Activated T-helper 1 cell treated with anti-CD3 and anti-CD28 coated beads, Interleukin-12 subunit alpha, Interleukin-12 subunit beta, Interleukin-2, Interleukin-4 antibody, amounts not matched to agents 30 ng/mL and 10 ng/mL and 1 ng/mL, durations not matched to agents 14 hours and 24 hours and 36 hours (primary cell): ENCODE measurements at regions not wholly inside any gene's neighbourhood (a gene's known extent, or its start where the extent isn't known, plus 50 kb on each side); places are given as distances from the start of the nearest gene placed in this dataset.
"Not testable (repeated sequence)": the region's sequence is repeated elsewhere in the genome, so short reads cannot be mapped to it uniquely, and the experiment has no call there.

ENCODE experiments used
- DNase-seq: peaks from one replicate; pipeline ENCODE4 v3.0.0; 2021; ENCODE audit warnings: low spot score
- H3K27ac Mint-ChIP-seq: one replicate; pipeline ENCODE4 v1.8.0; 2021; ENCODE audit warnings: mild to moderate bottlenecking, mixed read lengths
- H3K27me3 Mint-ChIP-seq: one replicate; pipeline ENCODE4 v1.8.0; 2022; ENCODE audit warnings: mild to moderate bottlenecking, moderate library complexity, mixed read lengths; ENCODE audit not compliant: insufficient read depth
- H3K36me3 Mint-ChIP-seq: one replicate; pipeline ENCODE4 v1.8.0; 2021; ENCODE audit warnings: low read depth, mixed read lengths
- H3K4me1 Mint-ChIP-seq: one replicate; pipeline ENCODE4 v1.8.0; 2021; ENCODE audit warnings: low read depth, mixed read lengths
- H3K4me3 Mint-ChIP-seq: one replicate; pipeline ENCODE4 v1.8.0; 2021; ENCODE audit warnings: mild to moderate bottlenecking, moderate library complexity, mixed read lengths
- H3K9me3 Mint-ChIP-seq: one replicate; pipeline ENCODE4 v1.8.0; 2021; ENCODE audit warnings: mixed read lengths
- intact Hi-C: fragments of 100-400 bp; cut with micrococcal nuclease; formaldehyde crosslinking; loops from one replicate; pipeline ENCODE4 v1.15.1; 2024

- peaks cover 28% of the 10 kb centered on the region for H3K27me3 Mint-ChIP-seq
- intact Hi-C loops = no loop called here
- H3K4me3 Mint-ChIP-seq = no peak overlapping the region
- peaks cover 9% of the 10 kb centered on the region for H3K4me1 Mint-ChIP-seq
- DNase-seq = no peak
- H3K27ac Mint-ChIP-seq = no peak overlapping the region
- H3K9me3 Mint-ChIP-seq = no peaks in the 10 kb centered on the region
- H3K36me3 Mint-ChIP-seq = no peaks in the 10 kb centered on the region
Measured at GRCh38 chr9:124149992-124150391, 107.8 kb upstream of the NEK6 start.

DNA sequence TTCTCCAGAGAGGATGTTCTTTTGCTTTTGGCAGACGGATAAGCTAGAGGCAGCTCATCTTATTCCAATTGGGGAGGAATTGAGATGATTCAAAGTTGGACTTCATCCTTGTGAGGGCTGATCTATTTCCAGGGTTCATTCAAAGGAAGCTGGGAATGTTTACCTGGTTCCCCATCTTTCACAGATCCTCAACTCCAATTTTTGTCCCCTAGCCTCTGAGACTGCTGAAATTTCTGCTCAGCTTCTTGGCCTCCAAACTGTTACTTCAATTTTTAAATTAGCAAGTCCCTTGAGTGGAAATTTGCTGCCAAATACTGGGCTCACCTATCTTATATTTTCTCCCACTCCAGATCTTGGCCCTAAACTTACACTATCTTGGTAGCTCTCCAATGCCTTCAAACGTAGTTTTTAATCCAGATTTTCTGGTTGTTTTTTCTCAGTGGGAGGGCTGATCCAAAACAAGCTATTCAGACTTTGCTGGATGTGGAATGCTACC, 93.9 kb upstream of the NEK6 start:
- Mint-ChIP-seq H3K9me3 (no peaks in the 10 kb centered on the region), H3K27me3 (peaks cover 33% of the 10 kb centered on the region), H3K4me1 (no peaks in the 10 kb centered on the region), H3K36me3 (no peaks in the 10 kb centered on the region), H3K27ac (no peak overlapping the region), H3K4me3 (no peak overlapping the region)
- no peak for DNase-seq
- intact Hi-C loops = no loop called here

- intact Hi-C loops = no loop called here
- no peak overlapping the region for H3K4me3 Mint-ChIP-seq
- H3K27me3 Mint-ChIP-seq = peaks cover 35% of the 10 kb centered on the region
- no peaks in the 10 kb centered on the region for H3K4me1 Mint-ChIP-seq
- no peaks in the 10 kb centered on the region for H3K9me3 Mint-ChIP-seq
- no peaks in the 10 kb centered on the region for H3K36me3 Mint-ChIP-seq
- DNase-seq = no peak
- H3K27ac Mint-ChIP-seq = no peak overlapping the region
Measured at GRCh38 chr9:124164811-124165210, 92.9 kb upstream of the NEK6 start.

DNA sequence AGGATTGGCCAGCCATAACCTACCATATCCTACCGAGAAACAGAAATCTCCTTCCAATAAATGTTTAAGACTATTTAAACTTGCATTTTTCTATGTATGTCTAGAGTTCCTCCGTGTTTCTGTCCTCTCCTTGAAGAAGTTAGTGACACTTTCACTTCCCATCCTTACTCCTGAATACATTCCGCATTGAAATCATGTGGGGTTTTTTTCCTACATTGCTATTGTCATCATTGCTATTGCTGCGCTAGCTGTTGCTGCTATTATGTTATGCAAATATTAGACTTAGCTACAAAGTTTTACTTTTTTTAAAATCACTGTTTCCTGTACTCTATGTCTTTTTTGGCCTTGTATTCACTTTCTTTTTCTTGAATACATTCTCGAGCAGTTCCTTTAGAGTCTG, 83.3 kb upstream of the NEK6 start:
- H3K27me3 Mint-ChIP-seq = peaks cover 17% of the 10 kb centered on the region
- H3K4me1 Mint-ChIP-seq = peaks cover 26% of the 10 kb centered on the region
- no peaks in the 10 kb centered on the region for H3K36me3 Mint-ChIP-seq
- no peak overlapping the region for H3K4me3 Mint-ChIP-seq
- no peak for DNase-seq
- H3K9me3 Mint-ChIP-seq = peaks cover 6% of the 10 kb centered on the region
- intact Hi-C loops = no loop called here
- H3K27ac Mint-ChIP-seq = no peak overlapping the region

DNA sequence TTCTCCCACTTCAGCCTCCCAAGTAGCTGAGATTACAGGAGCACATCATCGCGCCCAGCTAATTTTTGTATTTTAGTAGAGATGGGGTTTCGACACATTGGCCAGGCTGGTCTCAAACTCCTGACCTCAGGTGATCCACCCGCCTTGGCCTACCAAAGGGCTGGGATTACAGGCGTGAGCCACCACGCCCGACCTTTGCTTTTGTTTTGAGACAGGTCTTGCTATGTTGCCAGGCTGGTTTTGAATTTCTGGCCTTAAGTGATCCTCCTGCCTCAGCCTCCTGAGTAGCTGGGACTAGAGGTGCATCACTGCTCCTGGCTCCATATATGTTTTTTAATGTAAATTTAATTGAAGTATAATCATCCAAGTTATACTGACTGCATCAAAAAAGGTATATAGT, 80.2 kb upstream of the NEK6 start:
- intact Hi-C loops, H3K36me3 Mint-ChIP-seq, H3K27ac Mint-ChIP-seq, H3K9me3 Mint-ChIP-seq, H3K4me3 Mint-ChIP-seq, DNase-seq: not testable (repeated sequence)
- peaks cover 11% of the 10 kb centered on the region for H3K4me1 Mint-ChIP-seq
- H3K27me3 Mint-ChIP-seq = peaks cover 14% of the 10 kb centered on the region

- DNase-seq = no peak
- Mint-ChIP-seq H3K4me3 (no peak overlapping the region), H3K36me3 (no peaks in the 10 kb centered on the region), H3K27ac (no peak overlapping the region), H3K4me1 (peaks cover 2% of the 10 kb centered on the region), H3K9me3 (no peaks in the 10 kb centered on the region), H3K27me3 (peaks cover 18% of the 10 kb centered on the region)
- intact Hi-C loops = no loop called here
Measured at GRCh38 chr9:124179196-124180071, 78.3 kb upstream of the NEK6 start.

DNA sequence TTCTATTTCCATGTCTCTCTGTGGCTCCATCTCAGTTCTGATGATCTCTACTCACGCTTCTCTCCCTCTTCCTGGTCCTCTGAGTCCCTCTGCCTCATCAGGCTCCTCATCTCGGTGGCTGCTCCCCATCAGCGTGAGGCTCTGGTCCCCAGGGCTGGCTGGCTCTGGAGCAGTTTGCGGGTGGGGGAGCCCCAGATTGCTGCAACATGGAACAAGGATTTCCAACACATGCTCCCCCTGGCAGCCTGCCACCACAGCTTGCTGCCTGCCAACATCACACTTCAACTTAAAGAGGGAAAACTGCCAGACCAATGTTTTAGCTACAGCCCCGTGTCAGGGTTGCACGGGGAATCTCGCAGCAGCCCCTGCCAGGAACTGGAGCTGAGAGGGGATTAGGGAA, 77.2 kb upstream of the NEK6 start:
- intact Hi-C loops = no loop called here
- H3K9me3 Mint-ChIP-seq = no peaks in the 10 kb centered on the region
- no peaks in the 10 kb centered on the region for H3K36me3 Mint-ChIP-seq
- H3K4me3 Mint-ChIP-seq = no peak overlapping the region
- no peak for DNase-seq
- no peak overlapping the region for H3K27ac Mint-ChIP-seq
- no peaks in the 10 kb centered on the region for H3K4me1 Mint-ChIP-seq
- H3K27me3 Mint-ChIP-seq = peaks cover 23% of the 10 kb centered on the region

- DNase-seq = no peak
- intact Hi-C loops = no loop called here
- no peak overlapping the region for H3K4me3 Mint-ChIP-seq
- no peaks in the 10 kb centered on the region for H3K4me1 Mint-ChIP-seq
- H3K27me3 Mint-ChIP-seq = peaks cover 28% of the 10 kb centered on the region
- H3K27ac Mint-ChIP-seq = no peak overlapping the region
- no peaks in the 10 kb centered on the region for H3K36me3 Mint-ChIP-seq
- no peaks in the 10 kb centered on the region for H3K9me3 Mint-ChIP-seq
Measured at GRCh38 chr9:124182741-124183140, 75.0 kb upstream of the NEK6 start.

- H3K27ac Mint-ChIP-seq = no peak overlapping the region
Measured at GRCh38 chr9:124183772-124184171, 74.0 kb upstream of the NEK6 start.

DNA sequence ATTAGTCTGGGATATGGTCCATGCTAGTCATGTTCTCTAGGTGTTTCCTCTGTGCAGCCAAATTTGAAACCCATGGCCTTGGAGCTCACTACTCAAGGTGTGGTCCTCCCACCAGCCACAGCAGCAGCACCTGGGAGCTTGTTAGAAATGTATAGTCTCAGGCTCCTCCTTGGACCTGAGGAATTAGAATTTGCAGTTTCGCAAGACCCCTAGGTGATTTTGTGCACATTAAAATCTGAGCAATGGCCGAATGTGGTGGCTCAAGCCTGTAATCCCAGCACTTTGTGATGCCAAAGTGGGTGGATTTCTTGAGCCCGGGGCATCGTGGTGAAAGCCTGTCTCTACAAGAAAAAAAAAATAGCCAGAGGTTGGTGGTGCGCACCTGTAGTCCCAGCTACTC, 72.3 kb upstream of the NEK6 start:
- H3K4me1 Mint-ChIP-seq = no peaks in the 10 kb centered on the region
- peaks cover 28% of the 10 kb centered on the region for H3K27me3 Mint-ChIP-seq
- no peak overlapping the region for H3K4me3 Mint-ChIP-seq
- no peaks in the 10 kb centered on the region for H3K9me3 Mint-ChIP-seq
- intact Hi-C loops = no loop called here
- no peak overlapping the region for H3K27ac Mint-ChIP-seq
- DNase-seq = no peak
- H3K36me3 Mint-ChIP-seq = no peaks in the 10 kb centered on the region

More at GRCh38 chr9:124183772-124184171, 74.0 kb upstream of the NEK6 start:
- intact Hi-C loops = no loop called here
- H3K27me3 Mint-ChIP-seq = peaks cover 28% of the 10 kb centered on the region
- H3K4me3 Mint-ChIP-seq = no peak overlapping the region
- H3K4me1 Mint-ChIP-seq = no peaks in the 10 kb centered on the region
- H3K36me3 Mint-ChIP-seq = no peaks in the 10 kb centered on the region
- DNase-seq = no peak
- H3K9me3 Mint-ChIP-seq = no peaks in the 10 kb centered on the region

- Mint-ChIP-seq H3K4me3 (no peak overlapping the region), H3K9me3 (no peaks in the 10 kb centered on the region), H3K27ac (no peak overlapping the region), H3K4me1 (peaks cover 5% of the 10 kb centered on the region), H3K36me3 (peaks cover 2% of the 10 kb centered on the region), H3K27me3 (peaks cover 21% of the 10 kb centered on the region)
- DNase-seq = no peak
- intact Hi-C loops = no loop called here
Measured at GRCh38 chr9:124187311-124187710, 70.4 kb upstream of the NEK6 start.

GRCh38 chr9:124188331-124189110, 69.2 kb upstream of the NEK6 start:
- Mint-ChIP-seq H3K9me3 (no peaks in the 10 kb centered on the region), H3K4me1 (peaks cover 16% of the 10 kb centered on the region), H3K27me3 (peaks cover 26% of the 10 kb centered on the region), H3K27ac (no peak overlapping the region), H3K36me3 (peaks cover 2% of the 10 kb centered on the region), H3K4me3 (no peak overlapping the region)
- no peak for DNase-seq
- intact Hi-C loops = no loop called here

DNA sequence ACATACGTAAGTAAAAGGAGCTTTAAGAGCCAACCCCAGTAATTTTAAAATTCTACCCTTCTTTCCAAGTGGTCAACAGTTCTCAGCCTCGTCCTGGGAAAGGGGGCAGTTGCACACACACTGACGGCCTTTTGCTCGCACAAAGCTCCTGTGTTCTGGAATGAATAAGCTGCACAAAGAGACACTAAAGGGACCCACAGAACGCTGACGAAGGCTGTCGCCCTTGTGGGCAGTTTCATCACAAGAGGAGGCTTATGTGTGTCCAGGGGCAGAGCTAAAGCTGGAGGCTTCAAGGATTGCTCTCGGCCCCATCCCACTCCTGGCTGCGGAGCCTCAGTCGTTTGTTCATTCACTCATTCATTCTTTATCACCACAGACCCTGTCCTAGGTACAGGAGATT, 67.0 kb upstream of the NEK6 start:
- no peak overlapping the region for H3K27ac Mint-ChIP-seq
- peaks cover 13% of the 10 kb centered on the region for H3K9me3 Mint-ChIP-seq
- DNase-seq = no peak
- H3K36me3 Mint-ChIP-seq = peaks cover 2% of the 10 kb centered on the region
- intact Hi-C loops = no loop called here
- H3K27me3 Mint-ChIP-seq = peaks cover 18% of the 10 kb centered on the region
- peaks cover 17% of the 10 kb centered on the region for H3K4me1 Mint-ChIP-seq
- H3K4me3 Mint-ChIP-seq = no peak overlapping the region
